ENCODE measurements at regions not wholly inside any gene's neighbourhood (a gene's known extent, or its start where the extent isn't known, plus 50 kb on each side); places are given as distances from the start of the nearest gene placed in this dataset.

DNA sequence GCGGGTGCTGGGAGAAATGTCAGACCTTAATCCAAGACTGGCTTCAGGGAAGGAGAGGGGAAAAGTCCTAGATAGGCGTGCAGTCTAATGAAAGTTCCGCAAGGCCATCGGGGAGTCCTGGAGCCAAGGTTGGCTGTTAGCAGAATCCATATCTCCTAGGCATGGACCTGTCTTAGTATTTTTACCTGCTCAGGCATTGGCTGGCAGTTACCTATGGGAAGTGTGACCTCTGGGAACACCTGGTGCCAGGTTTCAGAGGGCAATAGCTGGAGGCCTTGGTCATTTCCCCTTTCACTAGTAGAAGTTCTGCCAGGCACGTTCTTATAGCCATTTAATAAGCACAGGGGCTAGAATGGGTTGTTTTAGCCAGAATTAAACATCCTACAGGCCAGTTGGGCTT lies 330.8 kb upstream of the SEMA6D start:
- DNase-seq: no peak
- WGBS, 2 donors: 97 to 98% methylated on average over 5 of the region's 5 CpGs
- H3K4me1 ChIP-seq: peaks cover 0 to 8% of the 10 kb centered on the region in 2 donors
- no peaks in the 10 kb centered on the region for H3K9me3 ChIP-seq
- no peak overlapping the region for H3K4me3 ChIP-seq (replicated peaks in 1 of 3)
- intact Hi-C loops (cut with DNase I): no loop called here
- H3K27me3 ChIP-seq: no peaks in the 10 kb centered on the region
- H3K27ac ChIP-seq: no peak overlapping the region
- TF ChIP-seq, protein P1, sequence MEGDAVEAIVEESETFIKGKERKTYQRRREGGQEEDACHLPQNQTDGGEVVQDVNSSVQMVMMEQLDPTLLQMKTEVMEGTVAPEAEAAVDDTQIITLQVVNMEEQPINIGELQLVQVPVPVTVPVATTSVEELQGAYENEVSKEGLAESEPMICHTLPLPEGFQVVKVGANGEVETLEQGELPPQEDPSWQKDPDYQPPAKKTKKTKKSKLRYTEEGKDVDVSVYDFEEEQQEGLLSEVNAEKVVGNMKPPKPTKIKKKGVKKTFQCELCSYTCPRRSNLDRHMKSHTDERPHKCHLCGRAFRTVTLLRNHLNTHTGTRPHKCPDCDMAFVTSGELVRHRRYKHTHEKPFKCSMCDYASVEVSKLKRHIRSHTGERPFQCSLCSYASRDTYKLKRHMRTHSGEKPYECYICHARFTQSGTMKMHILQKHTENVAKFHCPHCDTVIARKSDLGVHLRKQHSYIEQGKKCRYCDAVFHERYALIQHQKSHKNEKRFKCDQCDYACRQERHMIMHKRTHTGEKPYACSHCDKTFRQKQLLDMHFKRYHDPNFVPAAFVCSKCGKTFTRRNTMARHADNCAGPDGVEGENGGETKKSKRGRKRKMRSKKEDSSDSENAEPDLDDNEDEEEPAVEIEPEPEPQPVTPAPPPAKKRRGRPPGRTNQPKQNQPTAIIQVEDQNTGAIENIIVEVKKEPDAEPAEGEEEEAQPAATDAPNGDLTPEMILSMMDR (IDR thresholded peaks at IDR 0.05): no peak
- TF ChIP-seq POLR2A (IDR thresholded peaks at IDR 0.05): no peak
- H3K36me3 ChIP-seq: no peaks in the 10 kb centered on the region

DNA sequence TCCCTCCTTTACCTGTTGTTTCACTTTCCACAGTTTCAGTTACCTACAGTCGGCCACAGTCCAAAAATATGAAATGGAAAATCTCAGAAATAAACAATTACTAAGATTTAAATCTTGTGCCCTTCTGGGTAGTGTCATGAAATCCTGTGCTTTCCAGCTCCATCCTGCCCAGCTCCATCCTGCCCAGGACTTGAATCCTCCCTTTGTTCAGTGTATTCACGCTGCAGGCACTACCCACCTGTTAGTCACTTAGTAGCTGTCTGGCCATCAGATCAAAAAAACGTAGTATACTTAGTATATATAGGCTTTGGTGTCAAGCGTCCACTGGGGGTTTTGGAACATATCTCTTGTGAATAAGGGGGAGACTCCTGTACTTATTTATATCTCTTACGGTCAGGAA lies 329.0 kb upstream of the SEMA6D start:
- Histone ChIP-seq H3K36me3 (no peaks in the 10 kb centered on the region), H3K27me3 (no peaks in the 10 kb centered on the region)
- WGBS, 2 donors: 71 to 84% methylated on average over 5 of the region's 5 CpGs

DNA sequence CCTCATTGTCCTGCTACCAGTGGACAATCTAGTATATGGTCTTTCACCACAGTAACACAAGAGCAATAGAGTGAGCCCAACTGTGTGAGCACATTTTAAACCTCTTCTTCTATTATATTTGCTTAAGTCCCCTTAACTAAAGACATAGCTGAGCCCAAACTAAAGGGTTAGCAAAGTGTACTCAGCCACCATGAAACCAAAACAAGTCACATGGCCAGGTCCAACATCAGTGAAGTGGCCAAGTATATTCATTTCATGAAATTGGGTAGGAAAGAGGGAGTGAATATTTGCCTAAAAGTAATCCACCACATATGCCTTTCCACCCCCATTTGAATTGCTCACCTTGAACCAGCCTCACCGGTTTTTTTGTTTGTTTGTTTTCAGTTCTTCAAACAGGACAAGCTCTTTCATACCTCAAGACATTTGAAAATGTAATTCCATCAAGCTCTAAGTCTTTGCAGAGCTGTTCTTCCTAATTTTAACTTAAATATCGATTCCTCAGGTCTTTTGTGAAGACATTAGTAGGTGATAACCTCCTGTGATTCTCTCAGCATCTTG lies 327.0 kb upstream of the SEMA6D start:
- Histone ChIP-seq H3K4me1 (no peaks in the 10 kb centered on the region), H3K9me3 (no peaks in the 10 kb centered on the region), H3K4me3 (replicated peaks in 1 of 3) (no peak overlapping the region), H3K27me3 (no peaks in the 10 kb centered on the region), H3K27ac (no peak overlapping the region), H3K36me3 (no peaks in the 10 kb centered on the region)
- 79 to 85% methylated on average over 2 of the region's 2 CpGs for WGBS, 2 donors
- TF ChIP-seq, protein P1 (IDR thresholded peaks at IDR 0.05): no peak
- no peak for TF ChIP-seq POLR2A (IDR thresholded peaks at IDR 0.05)
- DNase-seq: no peak
- intact Hi-C loops (cut with DNase I): no loop called here

More for the DNA sequence above, 329.0 kb upstream of the SEMA6D start:
- TF ChIP-seq, protein P1 (IDR thresholded peaks at IDR 0.05): no peak
- no peak for TF ChIP-seq POLR2A (IDR thresholded peaks at IDR 0.05)
- Histone ChIP-seq H3K4me3 (replicated peaks in 1 of 3) (no peak overlapping the region), H3K4me1 (peaks cover 0 to 8% of the 10 kb centered on the region in 2 donors), H3K9me3 (no peaks in the 10 kb centered on the region), H3K27ac (no peak overlapping the region)
- DNase-seq: no peak
- intact Hi-C loops (cut with DNase I): no loop called here

DNA sequence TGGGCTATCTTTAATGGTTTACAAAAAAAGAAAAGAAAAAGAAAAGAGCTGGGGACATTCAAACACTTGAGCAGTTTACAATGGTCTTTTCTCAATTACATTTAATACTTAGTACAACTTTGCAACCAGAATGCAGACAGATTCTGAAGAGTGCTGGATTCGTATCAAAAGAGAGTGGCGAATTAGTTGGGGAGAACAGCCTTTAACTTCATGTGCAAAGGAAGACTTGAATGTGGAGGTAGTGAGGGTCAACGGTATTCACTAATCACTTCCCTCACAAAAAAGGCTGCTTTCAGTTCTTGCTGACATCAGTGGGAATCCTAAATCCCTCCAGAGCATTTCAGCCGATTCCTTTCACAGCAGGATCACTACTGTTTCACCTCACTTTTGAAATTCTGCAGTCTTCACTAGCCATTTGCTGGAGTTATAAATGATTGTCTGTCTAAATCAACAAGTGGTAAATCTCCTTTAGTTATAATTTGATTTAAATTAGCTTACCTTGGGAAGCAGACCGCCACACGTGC lies 323.0 kb upstream of the SEMA6D start:
- no peak overlapping the region for H3K4me3 ChIP-seq (replicated peaks in 1 of 3)
- no peak overlapping the region for H3K27ac ChIP-seq
- no peaks in the 10 kb centered on the region for H3K36me3 ChIP-seq
- H3K9me3 ChIP-seq: no peaks in the 10 kb centered on the region
- WGBS, 2 donors: 67 to 84% methylated on average over 6 of the region's 6 CpGs
- no peak for DNase-seq
- TF ChIP-seq, protein P1 (IDR thresholded peaks at IDR 0.05): no peak
- no peak for TF ChIP-seq POLR2A (IDR thresholded peaks at IDR 0.05)
- intact Hi-C loops (cut with DNase I): no loop called here
- no peaks in the 10 kb centered on the region for H3K27me3 ChIP-seq
- no peaks in the 10 kb centered on the region for H3K4me1 ChIP-seq

DNA sequence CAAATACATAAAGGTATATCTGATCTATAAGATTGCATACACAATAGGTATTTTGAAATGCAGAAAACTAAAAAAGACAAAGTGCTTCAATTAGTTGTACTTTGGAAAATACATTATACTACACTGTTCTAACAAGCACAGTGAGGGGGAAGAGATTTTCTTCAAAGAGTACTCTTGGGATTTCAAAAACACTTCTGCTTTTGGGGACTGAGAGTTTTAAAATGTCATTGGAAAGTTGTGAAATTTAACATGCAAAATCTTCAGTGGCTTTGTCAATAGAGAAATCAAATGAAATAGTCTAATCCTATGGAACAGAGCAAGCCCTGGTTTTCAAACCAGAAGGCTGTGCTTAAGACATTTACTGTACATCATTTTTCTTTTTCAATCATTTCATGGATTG lies 322.2 kb upstream of the SEMA6D start:
- DNase-seq: no peak
- no peaks in the 10 kb centered on the region for H3K36me3 ChIP-seq
- no peak overlapping the region for H3K4me3 ChIP-seq (replicated peaks in 1 of 3)
- H3K27ac ChIP-seq: no peak overlapping the region
- intact Hi-C loops (cut with DNase I): no loop called here
- H3K27me3 ChIP-seq: no peaks in the 10 kb centered on the region
- TF ChIP-seq, protein P1 (IDR thresholded peaks at IDR 0.05): no peak
- TF ChIP-seq POLR2A (IDR thresholded peaks at IDR 0.05): no peak
- no peaks in the 10 kb centered on the region for H3K4me1 ChIP-seq
- no peaks in the 10 kb centered on the region for H3K9me3 ChIP-seq

Data from thyroid gland (tissue), 4 donors.